ENCODE measurements at regions not wholly inside any gene's neighbourhood (a gene's known extent, or its start where the extent isn't known, plus 50 kb on each side); places are given as distances from the start of the nearest gene placed in this dataset.

- TF ChIP-seq POLR2AphosphoS5 (IDR thresholded peaks at IDR 0.05; ENCODE audit: low read depth) (no peak), EZH2 (IDR thresholded peaks at IDR 0.05; ENCODE audit: low read depth, unreplicated experiment) (no peak), CREB1 (CRISPR knock-in tag; IDR thresholded peaks at IDR 0.05; ENCODE audit: low read depth) (no peak), JUNB (IDR thresholded peaks at IDR 0.05; ENCODE audit: unreplicated experiment) (no peak), EZH2phosphoT487 (IDR thresholded peaks at IDR 0.05; ENCODE audit: unreplicated experiment) (no peak), REST (IDR thresholded peaks at IDR 0.05; ENCODE audit: unreplicated experiment) (no peak), ETS1 (IDR thresholded peaks at IDR 0.05) (no peak), STAT1 (IDR thresholded peaks at IDR 0.05; ENCODE audit: unreplicated experiment) (no peak), ZNF331 (CRISPR knock-in tag; IDR thresholded peaks at IDR 0.05; ENCODE audit: low read depth) (no peak)
- TF ChIP-seq, protein P1, sequence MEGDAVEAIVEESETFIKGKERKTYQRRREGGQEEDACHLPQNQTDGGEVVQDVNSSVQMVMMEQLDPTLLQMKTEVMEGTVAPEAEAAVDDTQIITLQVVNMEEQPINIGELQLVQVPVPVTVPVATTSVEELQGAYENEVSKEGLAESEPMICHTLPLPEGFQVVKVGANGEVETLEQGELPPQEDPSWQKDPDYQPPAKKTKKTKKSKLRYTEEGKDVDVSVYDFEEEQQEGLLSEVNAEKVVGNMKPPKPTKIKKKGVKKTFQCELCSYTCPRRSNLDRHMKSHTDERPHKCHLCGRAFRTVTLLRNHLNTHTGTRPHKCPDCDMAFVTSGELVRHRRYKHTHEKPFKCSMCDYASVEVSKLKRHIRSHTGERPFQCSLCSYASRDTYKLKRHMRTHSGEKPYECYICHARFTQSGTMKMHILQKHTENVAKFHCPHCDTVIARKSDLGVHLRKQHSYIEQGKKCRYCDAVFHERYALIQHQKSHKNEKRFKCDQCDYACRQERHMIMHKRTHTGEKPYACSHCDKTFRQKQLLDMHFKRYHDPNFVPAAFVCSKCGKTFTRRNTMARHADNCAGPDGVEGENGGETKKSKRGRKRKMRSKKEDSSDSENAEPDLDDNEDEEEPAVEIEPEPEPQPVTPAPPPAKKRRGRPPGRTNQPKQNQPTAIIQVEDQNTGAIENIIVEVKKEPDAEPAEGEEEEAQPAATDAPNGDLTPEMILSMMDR (conservative IDR thresholded peaks at IDR 0.05; ENCODE audit: low read depth in 2 of 2), result no peak
- TF ChIP-seq, protein P2, sequence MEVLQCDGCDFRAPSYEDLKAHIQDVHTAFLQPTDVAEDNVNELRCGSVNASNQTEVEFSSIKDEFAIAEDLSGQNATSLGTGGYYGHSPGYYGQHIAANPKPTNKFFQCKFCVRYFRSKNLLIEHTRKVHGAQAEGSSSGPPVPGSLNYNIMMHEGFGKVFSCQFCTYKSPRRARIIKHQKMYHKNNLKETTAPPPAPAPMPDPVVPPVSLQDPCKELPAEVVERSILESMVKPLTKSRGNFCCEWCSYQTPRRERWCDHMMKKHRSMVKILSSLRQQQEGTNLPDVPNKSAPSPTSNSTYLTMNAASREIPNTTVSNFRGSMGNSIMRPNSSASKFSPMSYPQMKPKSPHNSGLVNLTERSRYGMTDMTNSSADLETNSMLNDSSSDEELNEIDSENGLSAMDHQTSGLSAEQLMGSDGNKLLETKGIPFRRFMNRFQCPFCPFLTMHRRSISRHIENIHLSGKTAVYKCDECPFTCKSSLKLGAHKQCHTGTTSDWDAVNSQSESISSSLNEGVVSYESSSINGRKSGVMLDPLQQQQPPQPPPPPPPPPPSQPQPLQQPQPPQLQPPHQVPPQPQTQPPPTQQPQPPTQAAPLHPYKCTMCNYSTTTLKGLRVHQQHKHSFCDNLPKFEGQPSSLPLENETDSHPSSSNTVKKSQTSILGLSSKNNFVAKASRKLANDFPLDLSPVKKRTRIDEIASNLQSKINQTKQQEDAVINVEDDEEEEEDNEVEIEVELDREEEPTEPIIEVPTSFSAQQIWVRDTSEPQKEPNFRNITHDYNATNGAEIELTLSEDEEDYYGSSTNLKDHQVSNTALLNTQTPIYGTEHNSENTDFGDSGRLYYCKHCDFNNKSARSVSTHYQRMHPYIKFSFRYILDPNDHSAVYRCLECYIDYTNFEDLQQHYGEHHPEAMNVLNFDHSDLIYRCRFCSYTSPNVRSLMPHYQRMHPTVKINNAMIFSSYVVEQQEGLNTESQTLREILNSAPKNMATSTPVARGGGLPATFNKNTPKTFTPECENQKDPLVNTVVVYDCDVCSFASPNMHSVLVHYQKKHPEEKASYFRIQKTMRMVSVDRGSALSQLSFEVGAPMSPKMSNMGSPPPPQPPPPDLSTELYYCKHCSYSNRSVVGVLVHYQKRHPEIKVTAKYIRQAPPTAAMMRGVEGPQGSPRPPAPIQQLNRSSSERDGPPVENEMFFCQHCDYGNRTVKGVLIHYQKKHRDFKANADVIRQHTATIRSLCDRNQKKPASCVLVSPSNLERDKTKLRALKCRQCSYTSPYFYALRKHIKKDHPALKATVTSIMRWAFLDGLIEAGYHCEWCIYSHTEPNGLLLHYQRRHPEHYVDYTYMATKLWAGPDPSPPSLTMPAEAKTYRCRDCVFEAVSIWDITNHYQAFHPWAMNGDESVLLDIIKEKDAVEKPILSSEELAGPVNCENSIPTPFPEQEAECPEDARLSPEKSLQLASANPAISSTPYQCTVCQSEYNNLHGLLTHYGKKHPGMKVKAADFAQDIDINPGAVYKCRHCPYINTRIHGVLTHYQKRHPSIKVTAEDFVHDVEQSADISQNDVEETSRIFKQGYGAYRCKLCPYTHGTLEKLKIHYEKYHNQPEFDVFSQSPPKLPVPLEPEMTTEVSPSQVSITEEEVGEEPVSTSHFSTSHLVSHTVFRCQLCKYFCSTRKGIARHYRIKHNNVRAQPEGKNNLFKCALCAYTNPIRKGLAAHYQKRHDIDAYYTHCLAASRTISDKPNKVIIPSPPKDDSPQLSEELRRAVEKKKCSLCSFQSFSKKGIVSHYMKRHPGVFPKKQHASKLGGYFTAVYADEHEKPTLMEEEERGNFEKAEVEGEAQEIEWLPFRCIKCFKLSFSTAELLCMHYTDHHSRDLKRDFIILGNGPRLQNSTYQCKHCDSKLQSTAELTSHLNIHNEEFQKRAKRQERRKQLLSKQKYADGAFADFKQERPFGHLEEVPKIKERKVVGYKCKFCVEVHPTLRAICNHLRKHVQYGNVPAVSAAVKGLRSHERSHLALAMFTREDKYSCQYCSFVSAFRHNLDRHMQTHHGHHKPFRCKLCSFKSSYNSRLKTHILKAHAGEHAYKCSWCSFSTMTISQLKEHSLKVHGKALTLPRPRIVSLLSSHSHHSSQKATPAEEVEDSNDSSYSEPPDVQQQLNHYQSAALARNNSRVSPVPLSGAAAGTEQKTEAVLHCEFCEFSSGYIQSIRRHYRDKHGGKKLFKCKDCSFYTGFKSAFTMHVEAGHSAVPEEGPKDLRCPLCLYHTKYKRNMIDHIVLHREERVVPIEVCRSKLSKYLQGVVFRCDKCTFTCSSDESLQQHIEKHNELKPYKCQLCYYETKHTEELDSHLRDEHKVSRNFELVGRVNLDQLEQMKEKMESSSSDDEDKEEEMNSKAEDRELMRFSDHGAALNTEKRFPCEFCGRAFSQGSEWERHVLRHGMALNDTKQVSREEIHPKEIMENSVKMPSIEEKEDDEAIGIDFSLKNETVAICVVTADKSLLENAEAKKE (CRISPR knock-in tag; IDR thresholded peaks at IDR 0.05), result no peak
These were observed 96.6 kb downstream of the PXDC1 start for GRCh38 chr6:3654898-3655297.
